Neuronal stem cell (in vitro differentiated cells): ENCODE measurements at regions not wholly inside any gene's neighbourhood (a gene's known extent, or its start where the extent isn't known, plus 50 kb on each side); places are given as distances from the start of the nearest gene placed in this dataset.

Source experiments
- DNase-seq: peaks from one replicate; pipeline ENCODE4 v3.0.0-alpha.2; 2013; ENCODE audit warnings: low spot score
- H2AFZ ChIP-seq: one replicate; pipeline ENCODE4 v1.6.1; 2013; ENCODE audit warnings: mild to moderate bottlenecking, low read length, inconsistent platforms
- H2AK5ac ChIP-seq: 2 replicates; pipeline ENCODE4 v1.6.1; 2013; ENCODE audit warnings: low read depth, mild to moderate bottlenecking, inconsistent platforms, low read length, moderate library complexity, mixed read lengths
- H2BK120ac ChIP-seq: 2 replicates; pipeline ENCODE4 v1.6.1; 2013; ENCODE audit warnings: low read depth, mild to moderate bottlenecking, inconsistent platforms, low read length, moderate library complexity, mixed read lengths
- H2BK12ac ChIP-seq: one replicate; pipeline ENCODE4 v1.6.1; 2013; ENCODE audit warnings: low read length, inconsistent platforms
- H2BK15ac ChIP-seq: 2 replicates; pipeline ENCODE4 v1.6.1; 2013; ENCODE audit warnings: mild to moderate bottlenecking, low read length, inconsistent platforms, mixed read lengths
- H2BK5ac ChIP-seq: one replicate; pipeline ENCODE4 v1.6.1; 2013; ENCODE audit warnings: inconsistent platforms, mild to moderate bottlenecking, low read length, moderate library complexity
- H3K14ac ChIP-seq: one replicate; pipeline ENCODE4 v1.6.1; 2013; ENCODE audit warnings: low read length, inconsistent platforms
- H3K18ac ChIP-seq: 2 replicates; pipeline ENCODE4 v1.6.1; 2013; ENCODE audit warnings: low read length, inconsistent platforms
- H3K23ac ChIP-seq: 2 replicates; pipeline ENCODE4 v1.6.1; 2013; ENCODE audit warnings: low read depth, mild to moderate bottlenecking, mixed read lengths, low read length, inconsistent platforms; ENCODE audit not compliant: poor library complexity
- H3K27ac ChIP-seq: replicated peaks from 3 replicates; pipeline ENCODE4 v1.5.1; 2013; ENCODE audit warnings: low read length, inconsistent platforms
- H3K27me3 ChIP-seq, 3 experiments: 2 replicates each; pipeline ENCODE4 v1.6.1; 2013; ENCODE audit warnings: low read length in 3 of 3, mild to moderate bottlenecking in 2 of 3, inconsistent platforms in 1 of 3, low read depth in 1 of 3, mixed read lengths in 1 of 3, moderate library complexity in 1 of 3; ENCODE audit not compliant: control insufficient read depth in 3 of 3, insufficient read depth in 3 of 3
- H3K36me3 ChIP-seq, 2 donors: replicated peaks in 1 of 2; 2 replicates each; pipeline ENCODE4 v1.6.1; 2013; ENCODE audit warnings: low read length in 2 of 2; ENCODE audit not compliant: control insufficient read depth in 2 of 2, insufficient read depth in 2 of 2
- H3K4ac ChIP-seq: 2 replicates; pipeline ENCODE4 v1.6.1; 2013; ENCODE audit warnings: inconsistent platforms, mild to moderate bottlenecking, low read length, moderate library complexity
- H3K4me1 ChIP-seq, 2 donors: 1 replicate in 1 of 2; 2 replicates in 1 of 2; pipeline ENCODE4 v1.6.1; 2013; ENCODE audit warnings: low read length in 2 of 2, low read depth in 1 of 2; ENCODE audit not compliant: control insufficient read depth in 2 of 2, insufficient read depth in 1 of 2
- H3K4me2 ChIP-seq: one replicate; pipeline ENCODE4 v1.6.1; 2013; ENCODE audit warnings: mild to moderate bottlenecking, low read length, inconsistent platforms; ENCODE audit not compliant: insufficient read depth, poor library complexity, severe bottlenecking
- H3K4me3 ChIP-seq, 2 donors: 2 replicates each; pipeline ENCODE4 v1.5.1; 2013; ENCODE audit warnings: low read length in 2 of 2, mild to moderate bottlenecking in 2 of 2, inconsistent platforms in 1 of 2, moderate library complexity in 1 of 2
- H3K79me1 ChIP-seq: one replicate; pipeline ENCODE4 v1.6.1; 2013; ENCODE audit warnings: low read depth, mild to moderate bottlenecking, inconsistent platforms, low read length, moderate library complexity
- H3K9ac ChIP-seq: one replicate; pipeline ENCODE4 v1.6.1; 2013; ENCODE audit warnings: mild to moderate bottlenecking, low read depth, low read length, inconsistent platforms; ENCODE audit not compliant: poor library complexity
- H3K9me3 ChIP-seq, 2 donors: replicated peaks in 1 of 2; 2 replicates each; pipeline versions ENCODE3 to v1.6.1; 2013; ENCODE audit warnings: low read length in 2 of 2, mild to moderate bottlenecking in 2 of 2, inconsistent platforms in 1 of 2, low read depth in 1 of 2, mixed read lengths in 1 of 2, moderate library complexity in 1 of 2; ENCODE audit not compliant: control insufficient read depth in 2 of 2, insufficient read depth in 1 of 2
- H4K8ac ChIP-seq: one replicate; pipeline ENCODE4 v1.6.1; 2013; ENCODE audit warnings: low read depth, mild to moderate bottlenecking, inconsistent platforms, low read length, moderate library complexity
- H4K91ac ChIP-seq: one replicate; pipeline ENCODE4 v1.6.1; 2013; ENCODE audit warnings: low read length, low read depth, mild to moderate bottlenecking, inconsistent platforms; ENCODE audit not compliant: poor library complexity
- WGBS, 2 donors: extraction: QIAGEN DNeasy Blood & Tissue Kit; methylation state at CpG; one replicate each; pipeline ENCODE4 v1.1.7; 2013; ENCODE audit warnings: missing lambda C conversion rate in 2 of 2, mixed read lengths in 1 of 2; ENCODE audit not compliant: insufficient read length in 2 of 2, insufficient replicate concordance in 1 of 2; ENCODE audit errors: extremely low coverage in 2 of 2; 5-methylcytosine and 5-hydroxymethylcytosine counted together

- Histone ChIP-seq H2AFZ (no peak overlapping the region), H2BK5ac (no peak overlapping the region), H3K4ac (no peak overlapping the region), H4K8ac (no peak overlapping the region), H2BK120ac (no peak overlapping the region), H3K4me1 (no peaks in the 10 kb centered on the region), H3K36me3 (no peaks in the 10 kb centered on the region), H2BK12ac (no peak overlapping the region), H3K4me3 (no peak overlapping the region), H2AK5ac (no peak overlapping the region), H3K14ac (no peak overlapping the region), H3K79me1 (no peaks in the 10 kb centered on the region), H3K4me2 (no peak overlapping the region), H3K9ac (no peak overlapping the region), H2BK15ac (no peak overlapping the region), H4K91ac (no peak overlapping the region), H3K23ac (no peak overlapping the region), H3K9me3 (no peaks in the 10 kb centered on the region), H3K27me3 (no peaks in the 10 kb centered on the region), H3K18ac (no peak overlapping the region), H3K27ac (no peak overlapping the region)
- WGBS, 2 donors = no CpG with 5 or more reads among the region's 2 CpGs
- no peak for DNase-seq
These were observed 941.8 kb downstream of the RAPGEF2 start for GRCh38 chr4:160044693-160045092.

GRCh38 chr4:160082432-160083207, 979.7 kb downstream of the RAPGEF2 start:
- no peak overlapping the region for H4K8ac ChIP-seq
- no peaks in the 10 kb centered on the region for H3K4me1 ChIP-seq
- no peak overlapping the region for H3K27ac ChIP-seq
- H2AK5ac ChIP-seq = no peak overlapping the region
- no peak overlapping the region for H3K4me3 ChIP-seq
- H3K4me2 ChIP-seq = no peak overlapping the region
- no peak overlapping the region for H4K91ac ChIP-seq
- H2BK5ac ChIP-seq = no peak overlapping the region
- no peaks in the 10 kb centered on the region for H3K79me1 ChIP-seq
- H3K18ac ChIP-seq = no peak overlapping the region
- no peak overlapping the region for H2AFZ ChIP-seq
- no peak for DNase-seq
- no peak overlapping the region for H3K23ac ChIP-seq
- no CpG with 5 or more reads among the region's 2 CpGs for WGBS, 2 donors
- no peak overlapping the region for H2BK120ac ChIP-seq
- H3K27me3 ChIP-seq = no peaks in the 10 kb centered on the region
- no peaks in the 10 kb centered on the region for H3K36me3 ChIP-seq
- H3K9ac ChIP-seq = no peak overlapping the region
- H3K9me3 ChIP-seq = peaks cover 0 to 2% of the 10 kb centered on the region in 2 donors
- no peak overlapping the region for H3K4ac ChIP-seq
- H2BK15ac ChIP-seq = no peak overlapping the region
- no peak overlapping the region for H2BK12ac ChIP-seq
- no peak overlapping the region for H3K14ac ChIP-seq

- no peak overlapping the region for H3K4me3 ChIP-seq
- H3K27me3 ChIP-seq = no peaks in the 10 kb centered on the region
- WGBS, 2 donors = no CpG with 5 or more reads among the region's 3 CpGs
- H3K4me1 ChIP-seq = no peaks in the 10 kb centered on the region
- no peaks in the 10 kb centered on the region for H3K36me3 ChIP-seq
- no peak overlapping the region for H2BK120ac ChIP-seq
- H2BK15ac ChIP-seq = no peak overlapping the region
- H2BK5ac ChIP-seq = no peak overlapping the region
- H2BK12ac ChIP-seq = no peak overlapping the region
- H3K4ac ChIP-seq = no peak overlapping the region
- no peak overlapping the region for H3K14ac ChIP-seq
- H4K8ac ChIP-seq = no peak overlapping the region
- H3K27ac ChIP-seq = no peak overlapping the region
- no peak overlapping the region for H2AFZ ChIP-seq
- no peak overlapping the region for H3K23ac ChIP-seq
- no peak overlapping the region for H3K18ac ChIP-seq
- no peak overlapping the region for H4K91ac ChIP-seq
- H3K9me3 ChIP-seq = no peaks in the 10 kb centered on the region
- DNase-seq = no peak
- H3K79me1 ChIP-seq = peaks cover 2% of the 10 kb centered on the region
- H2AK5ac ChIP-seq = no peak overlapping the region
- no peak overlapping the region for H3K4me2 ChIP-seq
- no peak overlapping the region for H3K9ac ChIP-seq
These were observed 988.8 kb downstream of the RAPGEF2 start for GRCh38 chr4:160091631-160092030.

- Histone ChIP-seq H3K4ac (no peak overlapping the region), H2BK5ac (no peak overlapping the region), H2BK12ac (no peak overlapping the region), H2AFZ (no peak overlapping the region), H3K4me3 (no peak overlapping the region), H3K79me1 (no peaks in the 10 kb centered on the region), H3K4me1 (no peaks in the 10 kb centered on the region), H3K27ac (no peak overlapping the region), H2BK120ac (no peak overlapping the region), H3K27me3 (no peaks in the 10 kb centered on the region), H3K18ac (no peak overlapping the region), H3K14ac (no peak overlapping the region), H4K91ac (no peak overlapping the region), H3K23ac (no peak overlapping the region), H4K8ac (no peak overlapping the region), H2AK5ac (no peak overlapping the region), H3K36me3 (no peaks in the 10 kb centered on the region), H3K4me2 (no peak overlapping the region), H3K9me3 (no peaks in the 10 kb centered on the region), H2BK15ac (no peak overlapping the region), H3K9ac (no peak overlapping the region)
- no CpG with 5 or more reads among the region's 1 CpG for WGBS, 2 donors
- no peak for DNase-seq
These were observed 997.4 kb downstream of the RAPGEF2 start for GRCh38 chr4:160100316-160100715.
